ENCODE measurements at regions not wholly inside any gene's neighbourhood (a gene's known extent, or its start where the extent isn't known, plus 50 kb on each side); places are given as distances from the start of the nearest gene placed in this dataset.
A peak's percentile ranks its signal among the peaks of the same experiment; 100 is the strongest.

DNA sequence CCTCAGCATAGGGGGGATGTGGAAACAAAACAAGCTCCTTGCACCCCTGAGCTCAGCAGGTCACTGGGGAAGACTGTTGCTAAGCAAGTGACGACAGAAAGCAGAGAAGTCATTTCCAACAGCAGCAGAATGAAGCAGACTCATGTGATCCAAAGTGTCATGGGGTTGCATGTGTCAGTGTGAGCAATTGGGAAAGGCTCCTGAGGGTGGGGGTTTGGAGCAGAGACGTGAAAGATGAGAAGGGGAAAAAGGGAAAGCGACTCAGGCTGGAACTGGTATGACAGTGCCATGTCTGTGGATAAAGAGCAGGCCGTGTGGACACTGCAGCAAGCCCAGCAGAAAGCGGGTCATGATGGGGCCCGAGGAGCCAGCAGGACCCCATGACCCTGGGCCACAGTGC, 363.9 kb downstream of the PREX1 start:
- peak in 1 of 2 donors; percentile 10 for DNase-seq
- H3K79me2 ChIP-seq (ENCODE audit: control insufficient read depth, insufficient read depth, low read length, poor library complexity): no peaks in the 10 kb centered on the region
- H3K9ac ChIP-seq (ENCODE audit: low read length): no peak overlapping the region
- H3K4ac ChIP-seq (ENCODE audit: low read depth, low read length): no peak overlapping the region
- no peak overlapping the region for H3K18ac ChIP-seq (ENCODE audit: low read length)
- no peak overlapping the region for H2BK5ac ChIP-seq (ENCODE audit: low read depth, low read length, poor library complexity)
- peak overlapping the region; percentile 7 for H4K91ac ChIP-seq (ENCODE audit: low read depth, low read length)
- H3K79me1 ChIP-seq (ENCODE audit: low read length): peaks cover 5% of the 10 kb centered on the region
- WGBS (ENCODE audit: extremely low coverage, insufficient coverage, insufficient read length): no CpG with 5 or more reads among the region's 6 CpGs
- H4K8ac ChIP-seq (ENCODE audit: low read depth, low read length): no peak overlapping the region
- H2BK120ac ChIP-seq (ENCODE audit: insufficient read depth, low read length, poor library complexity): no peak overlapping the region
- no peak overlapping the region for H3K14ac ChIP-seq (ENCODE audit: low read length)
- H3K4me3 ChIP-seq (ENCODE audit: low read depth, low read length): no peak overlapping the region
- no peak overlapping the region for H2AFZ ChIP-seq (ENCODE audit: insufficient read depth, low read length, poor library complexity)
- no peak overlapping the region for H3K23ac ChIP-seq (ENCODE audit: low read length)
- no peaks in the 10 kb centered on the region for H3K36me3 ChIP-seq (ENCODE audit: control insufficient read depth in 1 of 2, insufficient read depth in 2 of 2, low read length in 2 of 2)
- no peaks in the 10 kb centered on the region for H3K27me3 ChIP-seq (ENCODE audit: insufficient read depth, low read length)
- peaks cover 24 to 29% of the 10 kb centered on the region in 2 experiments for H3K4me1 ChIP-seq (ENCODE audit: control insufficient read depth in 1 of 2, insufficient read depth in 2 of 2, low read length in 2 of 2)
- no peak overlapping the region for H2BK12ac ChIP-seq (ENCODE audit: low read length)
- H3K9me3 ChIP-seq (ENCODE audit: insufficient read depth, low read depth, low read length): peaks cover 4% of the 10 kb centered on the region
- no peak overlapping the region for H3K27ac ChIP-seq (ENCODE audit: low read depth, low read length)
- H4K12ac ChIP-seq (ENCODE audit: low read depth, low read length): no peak overlapping the region
- no peak overlapping the region for H3K4me2 ChIP-seq (ENCODE audit: low read length)
- H2AK5ac ChIP-seq (ENCODE audit: low read length): no peak overlapping the region

DNA sequence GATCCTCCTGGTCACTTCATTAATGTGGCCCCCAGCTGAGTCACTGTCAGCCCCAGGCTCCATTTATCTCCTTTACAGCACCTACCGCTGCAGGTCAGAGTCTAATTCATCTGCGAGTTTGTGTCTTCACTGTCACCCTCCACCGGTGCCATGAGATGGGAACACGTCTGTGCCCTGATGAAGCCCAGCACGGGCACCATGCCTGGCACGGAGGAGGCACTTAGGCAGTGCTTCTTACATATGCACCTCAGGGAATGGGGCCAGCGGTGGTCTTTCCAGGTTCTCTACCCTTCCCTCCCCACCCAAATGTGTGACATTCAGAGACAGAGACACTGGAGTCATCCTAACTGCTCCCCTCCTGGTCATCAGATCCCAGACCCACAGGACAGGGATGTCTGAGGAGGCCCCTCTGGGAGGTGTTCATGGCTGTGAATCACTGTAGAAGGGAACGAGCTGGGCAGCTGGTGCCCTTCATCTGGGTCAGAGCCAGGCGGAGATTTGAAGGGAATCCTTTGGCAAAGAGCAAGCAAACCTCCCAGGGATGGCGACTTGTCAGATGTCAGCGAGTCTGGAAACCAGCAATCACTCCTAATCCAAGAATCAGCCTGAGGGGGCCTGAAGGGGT, 364.6 kb downstream of the PREX1 start:
- Histone ChIP-seq H2BK12ac (ENCODE audit: low read length) (peak overlapping the region; percentile 3), H3K4ac (ENCODE audit: low read depth, low read length) (no peak overlapping the region), H3K23ac (ENCODE audit: low read length) (no peak overlapping the region), H3K27me3 (ENCODE audit: insufficient read depth, low read length) (no peaks in the 10 kb centered on the region), H3K4me1 (ENCODE audit: control insufficient read depth in 1 of 2, insufficient read depth in 2 of 2, low read length in 2 of 2) (peaks cover 31 to 34% of the 10 kb centered on the region in 2 experiments), H3K4me2 (ENCODE audit: low read length) (no peak overlapping the region), H3K36me3 (ENCODE audit: control insufficient read depth in 1 of 2, insufficient read depth in 2 of 2, low read length in 2 of 2) (no peaks in the 10 kb centered on the region), H3K9me3 (ENCODE audit: insufficient read depth, low read depth, low read length) (peaks cover 2% of the 10 kb centered on the region), H2BK5ac (ENCODE audit: low read depth, low read length, poor library complexity) (no peak overlapping the region), H3K18ac (ENCODE audit: low read length) (no peak overlapping the region), H3K4me3 (ENCODE audit: low read depth, low read length) (no peak overlapping the region), H2AK5ac (ENCODE audit: low read length) (peak overlapping the region; percentile 64), H3K9ac (ENCODE audit: low read length) (no peak overlapping the region), H4K8ac (ENCODE audit: low read depth, low read length) (no peak overlapping the region), H4K12ac (ENCODE audit: low read depth, low read length) (no peak overlapping the region), H2AFZ (ENCODE audit: insufficient read depth, low read length, poor library complexity) (no peak overlapping the region), H4K91ac (ENCODE audit: low read depth, low read length) (peak overlapping the region; percentile 48), H3K79me1 (ENCODE audit: low read length) (peaks cover 5% of the 10 kb centered on the region), H3K14ac (ENCODE audit: low read length) (peak overlapping the region; percentile 70), H3K27ac (ENCODE audit: low read depth, low read length) (no peak overlapping the region), H2BK120ac (ENCODE audit: insufficient read depth, low read length, poor library complexity) (peak overlapping the region; percentile 67), H3K79me2 (ENCODE audit: control insufficient read depth, insufficient read depth, low read length, poor library complexity) (no peaks in the 10 kb centered on the region)
- no CpG with 5 or more reads among the region's 11 CpGs for WGBS (ENCODE audit: extremely low coverage, insufficient coverage, insufficient read length)
- no peak for DNase-seq

DNA sequence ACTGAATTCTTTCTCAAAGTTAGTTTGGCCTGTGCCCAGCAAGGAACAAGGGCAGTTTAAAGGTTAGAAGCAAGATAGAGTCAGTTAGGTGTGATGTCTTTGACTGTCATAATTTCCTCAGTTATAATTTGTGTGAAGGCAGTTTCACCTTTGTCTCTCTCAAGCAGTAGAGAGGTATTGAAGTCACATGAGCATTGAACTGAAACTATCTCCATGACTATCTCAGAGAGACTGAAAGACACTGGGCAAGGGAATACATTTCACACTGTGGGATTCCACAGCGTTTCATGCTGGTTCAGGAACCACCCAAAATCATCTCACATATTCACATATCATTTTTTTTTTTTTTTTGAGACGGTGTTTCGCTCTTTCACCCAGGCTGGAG, 366.1 kb downstream of the PREX1 start:
- DNase-seq: no peak
- Histone ChIP-seq H3K79me1 (ENCODE audit: low read length) (peaks cover 6% of the 10 kb centered on the region), H3K23ac (ENCODE audit: low read length) (no peak overlapping the region), H3K79me2 (ENCODE audit: control insufficient read depth, insufficient read depth, low read length, poor library complexity) (no peaks in the 10 kb centered on the region), H3K4me1 (ENCODE audit: control insufficient read depth in 1 of 2, insufficient read depth in 2 of 2, low read length in 2 of 2) (peaks cover 32 to 37% of the 10 kb centered on the region in 2 experiments), H3K9me3 (ENCODE audit: insufficient read depth, low read depth, low read length) (peaks cover 2% of the 10 kb centered on the region), H4K8ac (ENCODE audit: low read depth, low read length) (no peak overlapping the region), H2BK5ac (ENCODE audit: low read depth, low read length, poor library complexity) (no peak overlapping the region), H3K14ac (ENCODE audit: low read length) (no peak overlapping the region), H3K36me3 (ENCODE audit: control insufficient read depth in 1 of 2, insufficient read depth in 2 of 2, low read length in 2 of 2) (no peaks in the 10 kb centered on the region), H2BK12ac (ENCODE audit: low read length) (no peak overlapping the region), H4K12ac (ENCODE audit: low read depth, low read length) (no peak overlapping the region), H2AFZ (ENCODE audit: insufficient read depth, low read length, poor library complexity) (no peak overlapping the region), H3K18ac (ENCODE audit: low read length) (no peak overlapping the region), H2BK120ac (ENCODE audit: insufficient read depth, low read length, poor library complexity) (no peak overlapping the region), H3K4ac (ENCODE audit: low read depth, low read length) (no peak overlapping the region), H3K9ac (ENCODE audit: low read length) (no peak overlapping the region), H3K4me3 (ENCODE audit: low read depth, low read length) (no peak overlapping the region), H3K27ac (ENCODE audit: low read depth, low read length) (peak overlapping the region; percentile 23), H4K91ac (ENCODE audit: low read depth, low read length) (no peak overlapping the region), H2AK5ac (ENCODE audit: low read length) (no peak overlapping the region), H3K27me3 (ENCODE audit: insufficient read depth, low read length) (no peaks in the 10 kb centered on the region), H3K4me2 (ENCODE audit: low read length) (no peak overlapping the region)
- no CpG with 5 or more reads among the region's 3 CpGs for WGBS (ENCODE audit: extremely low coverage, insufficient coverage, insufficient read length)

DNA sequence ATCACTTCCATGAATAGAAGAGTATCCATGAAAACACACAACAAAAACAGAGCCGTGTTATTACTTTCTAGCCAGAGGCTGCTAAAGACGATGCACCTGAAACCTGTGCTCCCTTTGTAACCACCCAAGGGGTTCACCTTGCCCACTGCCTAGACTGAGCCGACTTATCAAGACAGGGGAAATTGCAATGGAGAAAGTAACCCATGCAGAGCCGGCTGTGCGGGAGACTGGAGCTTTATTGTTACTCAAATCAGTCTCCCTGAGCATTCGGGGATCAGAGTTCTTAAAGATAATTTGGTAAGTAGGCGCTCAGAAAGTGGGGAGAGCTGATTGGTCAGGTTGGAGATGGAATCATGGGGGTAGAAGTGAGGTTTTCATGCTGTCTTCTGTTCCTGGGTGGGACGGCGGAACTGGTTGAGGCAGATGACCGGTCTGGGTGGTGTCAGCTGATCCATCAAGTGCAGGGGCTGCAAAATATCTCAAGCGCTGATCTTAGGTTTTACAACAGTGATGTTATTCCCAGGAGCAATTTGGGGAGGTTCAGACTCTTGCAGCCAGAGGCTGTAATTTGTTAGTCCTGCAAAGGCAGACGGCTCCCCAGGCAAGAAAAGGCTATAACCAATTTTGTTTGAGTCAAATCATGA, 366.6 kb downstream of the PREX1 start:
- Histone ChIP-seq H3K4me1 (ENCODE audit: control insufficient read depth in 1 of 2, insufficient read depth in 2 of 2, low read length in 2 of 2) (peaks cover 35 to 41% of the 10 kb centered on the region in 2 experiments), H2BK5ac (ENCODE audit: low read depth, low read length, poor library complexity) (no peak overlapping the region), H2AFZ (ENCODE audit: insufficient read depth, low read length, poor library complexity) (no peak overlapping the region), H4K91ac (ENCODE audit: low read depth, low read length) (peak overlapping the region; percentile 60), H2BK120ac (ENCODE audit: insufficient read depth, low read length, poor library complexity) (no peak overlapping the region), H3K27me3 (ENCODE audit: insufficient read depth, low read length) (no peaks in the 10 kb centered on the region), H3K4me3 (ENCODE audit: low read depth, low read length) (no peak overlapping the region), H3K14ac (ENCODE audit: low read length) (no peak overlapping the region), H3K23ac (ENCODE audit: low read length) (no peak overlapping the region), H3K79me1 (ENCODE audit: low read length) (peaks cover 6% of the 10 kb centered on the region), H3K18ac (ENCODE audit: low read length) (no peak overlapping the region), H3K9me3 (ENCODE audit: insufficient read depth, low read depth, low read length) (peaks cover 2% of the 10 kb centered on the region), H2BK12ac (ENCODE audit: low read length) (no peak overlapping the region), H3K4me2 (ENCODE audit: low read length) (peak overlapping the region; percentile 18), H3K27ac (ENCODE audit: low read depth, low read length) (peak overlapping the region; percentile 23), H3K9ac (ENCODE audit: low read length) (no peak overlapping the region), H4K12ac (ENCODE audit: low read depth, low read length) (no peak overlapping the region), H2AK5ac (ENCODE audit: low read length) (no peak overlapping the region), H3K79me2 (ENCODE audit: control insufficient read depth, insufficient read depth, low read length, poor library complexity) (no peaks in the 10 kb centered on the region), H3K36me3 (ENCODE audit: control insufficient read depth in 1 of 2, insufficient read depth in 2 of 2, low read length in 2 of 2) (no peaks in the 10 kb centered on the region), H3K4ac (ENCODE audit: low read depth, low read length) (no peak overlapping the region), H4K8ac (ENCODE audit: low read depth, low read length) (no peak overlapping the region)
- DNase-seq: no peak
- WGBS (ENCODE audit: extremely low coverage, insufficient coverage, insufficient read length): no CpG with 5 or more reads among the region's 12 CpGs
